ENCODE measurements at regions not wholly inside any gene's neighbourhood (a gene's known extent, or its start where the extent isn't known, plus 50 kb on each side); places are given as distances from the start of the nearest gene placed in this dataset.

DNA sequence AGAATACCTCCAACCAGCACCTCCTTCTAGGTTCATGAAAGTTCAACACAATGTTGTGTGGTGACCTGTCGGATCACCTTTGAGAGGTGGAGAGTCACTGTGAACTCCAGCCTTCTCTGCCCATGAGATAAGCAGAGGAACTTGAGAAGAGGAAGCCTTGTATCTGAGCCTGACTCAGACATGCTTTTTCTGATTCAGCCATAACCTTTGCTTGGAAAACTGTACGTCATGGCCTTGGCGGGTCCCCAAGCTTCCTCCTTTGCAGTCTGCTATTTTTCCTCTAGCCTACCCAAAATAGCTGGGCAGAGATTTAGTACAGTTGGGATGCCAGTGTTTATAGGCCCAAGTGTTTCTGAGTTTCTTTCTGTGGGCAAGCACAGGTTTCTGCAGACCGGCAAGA lies 274.7 kb downstream of the CETN3 start:
- in situ Hi-C loops (cut with HindIII; ENCODE audit: low pct_unique_long_range_greater_than_20kb, low sequenced_read_pairs) (no loop called here), intact Hi-C loops (cut with micrococcal nuclease; ENCODE audit: unreplicated experiment) (no loop called here)
- POLR2A ChIA-PET = no interaction called here
- TF ChIP-seq REST (IDR thresholded peaks at IDR 0.05; ENCODE audit: insufficient read depth in 1 of 2, low read depth in 2 of 2, low read length in 1 of 2) (no peak), POLR2AphosphoS5 (IDR thresholded peaks at IDR 0.05; ENCODE audit: low read depth, low read length) (no peak), SIN3A (IDR thresholded peaks at IDR 0.05; ENCODE audit: borderline replicate concordance, insufficient read depth, low read depth, low read length) (no peak), CTCF (IDR thresholded peaks at IDR 0.05) (no peak), TCF7L2 (IDR thresholded peaks at IDR 0.05; ENCODE audit: low read depth, low read length) (no peak)
- CTCF ChIA-PET = no interaction called here
- Histone ChIP-seq H3K4me1 (ENCODE audit: control insufficient read depth, insufficient read depth, low read length) (no peaks in the 10 kb centered on the region), H3K27ac (ENCODE audit: low read length) (no peak overlapping the region), H3K4me3 (ENCODE audit: low read depth in 2 of 2, low read length in 2 of 2) (no peak overlapping the region), H3K9me3 (ENCODE audit: control insufficient read depth, insufficient read depth, low read depth, low read length) (no peaks in the 10 kb centered on the region), H3K27me3 (ENCODE audit: control insufficient read depth, insufficient read depth, low read length) (no peaks in the 10 kb centered on the region), H3K36me3 (ENCODE audit: control insufficient read depth, insufficient read depth, low read length) (no peaks in the 10 kb centered on the region)
- BruUV-seq (replicated peaks) = no TSS peak
- no peak for DNase-seq (ENCODE audit: low read depth, low spot score)
- no peak for ATAC-seq

DNA sequence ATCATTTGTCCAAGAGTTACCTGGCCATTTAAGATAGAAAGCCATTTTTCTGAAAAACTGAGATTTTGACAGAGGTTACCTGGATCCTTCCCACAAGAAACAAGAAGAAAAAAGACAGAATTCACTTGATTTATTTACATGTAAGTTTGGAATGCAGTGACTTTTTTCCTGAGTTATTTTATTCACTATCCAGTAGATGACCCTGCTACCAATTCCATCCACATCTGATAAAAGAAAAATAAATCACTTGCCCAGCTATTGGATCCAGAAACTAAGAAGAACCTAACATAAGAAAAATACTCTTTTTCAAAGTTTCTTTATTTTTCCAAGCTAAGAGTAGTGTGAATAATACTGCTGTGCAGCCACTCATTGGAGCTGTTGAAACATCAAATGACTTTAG lies 275.2 kb downstream of the CETN3 start:
- DNase-seq (ENCODE audit: low read depth, low spot score) = no peak
- in situ Hi-C loops (cut with HindIII; ENCODE audit: low pct_unique_long_range_greater_than_20kb, low sequenced_read_pairs) = no loop called here

More for the DNA sequence above, 275.2 kb downstream of the CETN3 start:
- TF ChIP-seq POLR2AphosphoS5 (IDR thresholded peaks at IDR 0.05; ENCODE audit: low read depth, low read length) (no peak), SIN3A (IDR thresholded peaks at IDR 0.05; ENCODE audit: borderline replicate concordance, insufficient read depth, low read depth, low read length) (no peak), TCF7L2 (IDR thresholded peaks at IDR 0.05; ENCODE audit: low read depth, low read length) (no peak), CTCF (IDR thresholded peaks at IDR 0.05) (no peak), REST (IDR thresholded peaks at IDR 0.05; ENCODE audit: insufficient read depth in 1 of 2, low read depth in 2 of 2, low read length in 1 of 2) (no peak)
- no peaks in the 10 kb centered on the region for H3K36me3 ChIP-seq (ENCODE audit: control insufficient read depth, insufficient read depth, low read length)
- no peaks in the 10 kb centered on the region for H3K27me3 ChIP-seq (ENCODE audit: control insufficient read depth, insufficient read depth, low read length)
- ChIA-PET CTCF (no interaction called here), POLR2A (no interaction called here)
- intact Hi-C loops (cut with micrococcal nuclease; ENCODE audit: unreplicated experiment) = no loop called here
- H3K4me1 ChIP-seq (ENCODE audit: control insufficient read depth, insufficient read depth, low read length) = no peaks in the 10 kb centered on the region
- H3K27ac ChIP-seq (ENCODE audit: low read length) = no peak overlapping the region
- no peaks in the 10 kb centered on the region for H3K9me3 ChIP-seq (ENCODE audit: control insufficient read depth, insufficient read depth, low read depth, low read length)
- no peak overlapping the region for H3K4me3 ChIP-seq (ENCODE audit: low read depth in 2 of 2, low read length in 2 of 2)
- no peak for ATAC-seq
- BruUV-seq (replicated peaks) = no TSS peak
